ENCODE measurements at regions not wholly inside any gene's neighbourhood (a gene's known extent, or its start where the extent isn't known, plus 50 kb on each side); places are given as distances from the start of the nearest gene placed in this dataset.

DNA sequence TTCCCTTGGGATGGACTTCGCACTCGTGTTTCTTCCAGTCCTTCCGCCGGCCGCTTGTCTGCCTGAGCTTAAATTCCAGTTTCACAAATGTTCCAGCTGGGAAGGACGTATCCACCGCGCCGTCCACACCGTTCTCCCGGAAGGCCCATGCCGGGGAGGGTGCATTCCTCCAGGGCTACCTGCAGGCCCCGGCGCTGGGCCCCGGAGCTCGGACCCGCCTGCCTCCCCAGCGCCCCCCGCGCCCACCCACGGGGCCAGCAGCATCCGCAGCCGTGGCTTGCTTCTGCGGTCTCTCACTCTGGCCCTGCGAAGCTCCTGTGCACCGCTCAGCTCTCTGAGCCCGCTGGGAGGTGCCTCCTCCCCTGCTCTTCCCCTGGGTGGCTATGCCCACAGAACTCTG lies 2084.1 kb downstream of the TP53TG3F start:
- no peak for TF ChIP-seq EZH2phosphoT487 (IDR thresholded peaks at IDR 0.05; ENCODE audit: low read depth)
- TF ChIP-seq, protein P1, sequence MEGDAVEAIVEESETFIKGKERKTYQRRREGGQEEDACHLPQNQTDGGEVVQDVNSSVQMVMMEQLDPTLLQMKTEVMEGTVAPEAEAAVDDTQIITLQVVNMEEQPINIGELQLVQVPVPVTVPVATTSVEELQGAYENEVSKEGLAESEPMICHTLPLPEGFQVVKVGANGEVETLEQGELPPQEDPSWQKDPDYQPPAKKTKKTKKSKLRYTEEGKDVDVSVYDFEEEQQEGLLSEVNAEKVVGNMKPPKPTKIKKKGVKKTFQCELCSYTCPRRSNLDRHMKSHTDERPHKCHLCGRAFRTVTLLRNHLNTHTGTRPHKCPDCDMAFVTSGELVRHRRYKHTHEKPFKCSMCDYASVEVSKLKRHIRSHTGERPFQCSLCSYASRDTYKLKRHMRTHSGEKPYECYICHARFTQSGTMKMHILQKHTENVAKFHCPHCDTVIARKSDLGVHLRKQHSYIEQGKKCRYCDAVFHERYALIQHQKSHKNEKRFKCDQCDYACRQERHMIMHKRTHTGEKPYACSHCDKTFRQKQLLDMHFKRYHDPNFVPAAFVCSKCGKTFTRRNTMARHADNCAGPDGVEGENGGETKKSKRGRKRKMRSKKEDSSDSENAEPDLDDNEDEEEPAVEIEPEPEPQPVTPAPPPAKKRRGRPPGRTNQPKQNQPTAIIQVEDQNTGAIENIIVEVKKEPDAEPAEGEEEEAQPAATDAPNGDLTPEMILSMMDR (IDR thresholded peaks at IDR 0.05; ENCODE audit: low read depth, low read length): no peak

Measured in OCI-LY3 (cell line).